ENCODE measurements at regions not wholly inside any gene's neighbourhood (a gene's known extent, or its start where the extent isn't known, plus 50 kb on each side); places are given as distances from the start of the nearest gene placed in this dataset.

DNA sequence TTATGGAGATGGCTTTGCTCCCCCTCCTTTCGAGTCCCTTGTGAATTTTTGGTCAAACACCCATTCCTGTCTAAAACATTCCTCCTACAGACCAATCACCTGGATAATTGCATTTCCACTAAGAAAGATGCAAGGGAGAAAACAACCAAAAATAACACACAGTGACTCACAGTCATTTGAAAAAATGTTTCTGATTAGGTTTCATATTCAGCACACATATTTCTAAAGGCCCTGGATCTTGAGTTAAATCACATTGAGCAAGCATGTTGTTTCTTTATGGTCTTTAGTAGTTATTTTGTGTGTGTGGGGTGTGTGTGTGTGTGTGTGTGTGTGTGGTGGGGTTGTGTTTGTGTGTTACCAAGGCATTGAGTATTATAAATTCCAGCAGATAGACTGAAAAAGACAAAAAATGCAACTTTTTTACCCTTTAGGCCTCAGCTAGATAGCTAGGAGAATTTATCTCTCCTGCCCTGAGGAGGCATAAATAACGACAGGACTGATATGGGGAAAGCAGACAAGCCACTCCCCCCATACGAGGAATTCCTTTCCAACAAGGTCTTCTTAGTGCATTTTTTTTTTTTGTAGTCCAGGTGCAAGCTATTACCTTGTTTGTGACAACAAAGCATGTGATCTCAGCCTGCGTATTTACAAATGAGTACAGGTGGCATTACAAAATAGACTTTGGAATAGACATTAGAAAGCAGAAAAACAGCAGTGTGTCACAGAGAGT is 265.4 kb upstream of the ADGRL3 start:
- H3K23ac ChIP-seq (ENCODE audit: insufficient read length) = no peak overlapping the region
- H3K9ac ChIP-seq (replicated peaks in 1 of 4; ENCODE audit: extremely low read depth in 1 of 4, low read depth in 3 of 4, low read length in 3 of 4) = no peak overlapping the region
- POLR2A ChIA-PET (ENCODE audit: partially characterized antibody) = interaction anchor here (0.6 kb wide), 1 partner anchor 650 kb away, joined by 3 read pairs; no protein-coding TSS in a partner anchor
- CTCF ChIA-PET (ENCODE audit: partially characterized antibody) = interaction anchor here (0.6 to 1.0 kb wide), 2 partner anchors 129 to 358 kb away, joined by 3 read pairs; no protein-coding TSS in a partner anchor
- no peaks in the 10 kb centered on the region for H3K79me1 ChIP-seq (ENCODE audit: low read depth, low read length)
- no peaks in the 10 kb centered on the region for H4K20me1 ChIP-seq (replicated peaks in 1 of 2; ENCODE audit: control insufficient read depth in 1 of 2, insufficient read depth in 2 of 2, low read length in 2 of 2)
- no peak overlapping the region for H2AFZ ChIP-seq (ENCODE audit: low read length)
- H3K27ac ChIP-seq (ENCODE audit: low read depth, low read length) = no peak overlapping the region
- H2BK12ac ChIP-seq (ENCODE audit: low read depth, low read length) = no peak overlapping the region
- 76% methylated on average over 4 of the region's 4 CpGs; no CpG with 5 or more reads in 1 of the 2 experiments for WGBS, 2 experiments (ENCODE audit: extremely low coverage in 1 of 2, insufficient coverage in 1 of 2, insufficient read length in 1 of 2, insufficient replicate concordance in 2 of 2, low coverage in 1 of 2, low lambda C conversion rate in 2 of 2, missing lambda C conversion rate in 1 of 2)
- H3K27me3 ChIP-seq (replicated peaks in 1 of 4; ENCODE audit: control insufficient read depth in 3 of 4, extremely low read depth in 1 of 4, insufficient read depth in 3 of 4, low read length in 3 of 4) = no peaks in the 10 kb centered on the region
- H2BK15ac ChIP-seq (ENCODE audit: low read length) = no peak overlapping the region
- H4K91ac ChIP-seq (replicated peaks; ENCODE audit: insufficient read length, low read length) = no peak overlapping the region
- no peak overlapping the region for H3K14ac ChIP-seq (ENCODE audit: insufficient read length)
- H4K5ac ChIP-seq (ENCODE audit: insufficient read length, low read depth, low read length) = no peak overlapping the region
- H3K4me1 ChIP-seq (replicated peaks in 1 of 4; ENCODE audit: control insufficient read depth in 3 of 4, insufficient read depth in 4 of 4, low read length in 3 of 4) = no peaks in the 10 kb centered on the region
- H3K4me3 ChIP-seq (ENCODE audit: extremely low read depth in 1 of 4, insufficient read depth in 2 of 4, low read depth in 3 of 4, low read length in 4 of 4) = no peak overlapping the region
- H2BK20ac ChIP-seq (ENCODE audit: low read length) = no peak overlapping the region
- H3K56ac ChIP-seq (replicated peaks; ENCODE audit: insufficient read length, low read depth, low read length) = no peak overlapping the region
- no peak for DNase-seq (ENCODE audit: low read depth in 1 of 2, low spot score in 2 of 2)
- no peak for TF ChIP-seq EZH2 (IDR thresholded peaks at IDR 0.05; ENCODE audit: low read depth, low read length, severe bottlenecking)
- TF ChIP-seq HDAC2 (IDR thresholded peaks at IDR 0.05; ENCODE audit: borderline replicate concordance in 1 of 2, low read depth in 2 of 2, low read length in 2 of 2) = no peak
- TF ChIP-seq, protein P1, sequence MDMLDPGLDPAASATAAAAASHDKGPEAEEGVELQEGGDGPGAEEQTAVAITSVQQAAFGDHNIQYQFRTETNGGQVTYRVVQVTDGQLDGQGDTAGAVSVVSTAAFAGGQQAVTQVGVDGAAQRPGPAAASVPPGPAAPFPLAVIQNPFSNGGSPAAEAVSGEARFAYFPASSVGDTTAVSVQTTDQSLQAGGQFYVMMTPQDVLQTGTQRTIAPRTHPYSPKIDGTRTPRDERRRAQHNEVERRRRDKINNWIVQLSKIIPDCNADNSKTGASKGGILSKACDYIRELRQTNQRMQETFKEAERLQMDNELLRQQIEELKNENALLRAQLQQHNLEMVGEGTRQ (IDR thresholded peaks at IDR 0.05; ENCODE audit: low read length) = no peak
- no peak for TF ChIP-seq TAF7 (optimal IDR thresholded peaks at IDR 0.05; ENCODE audit: borderline replicate concordance, low read depth, low read length)
- no peak for TF ChIP-seq RXRA (IDR thresholded peaks at IDR 0.05; ENCODE audit: insufficient read depth, low read depth, low read length)
- no peak for TF ChIP-seq FOSL1 (IDR thresholded peaks at IDR 0.05; ENCODE audit: insufficient read depth, low read depth, low read length)
- TF ChIP-seq YY1 (IDR thresholded peaks at IDR 0.05; ENCODE audit: low read depth, low read length) = no peak
- H3K36me3 ChIP-seq (ENCODE audit: control insufficient read depth in 2 of 4, insufficient read depth in 4 of 4, low read length in 3 of 4) = no peaks in the 10 kb centered on the region
- H3K4ac ChIP-seq (replicated peaks; ENCODE audit: insufficient read length, low read depth, low read length) = no peak overlapping the region
- H4K8ac ChIP-seq (ENCODE audit: extremely low read depth, insufficient read depth, low read length) = no peak overlapping the region
- H2AK5ac ChIP-seq (ENCODE audit: low read depth, low read length) = no peak overlapping the region
- no peak for FAIRE-seq
- no peaks in the 10 kb centered on the region for H3K9me3 ChIP-seq (ENCODE audit: insufficient read depth in 2 of 2, low read depth in 1 of 2, low read length in 1 of 2)
- no peak overlapping the region for H2BK5ac ChIP-seq (ENCODE audit: low read depth, low read length)
- no peak overlapping the region for H2BK120ac ChIP-seq (replicated peaks; ENCODE audit: low read depth, low read length)
- no peaks in the 10 kb centered on the region for H3K23me2 ChIP-seq (ENCODE audit: low read depth, low read length)
- H3K79me2 ChIP-seq (ENCODE audit: control insufficient read depth in 1 of 2, insufficient read depth in 2 of 2, low read length in 2 of 2) = no peaks in the 10 kb centered on the region
- H3K4me2 ChIP-seq (ENCODE audit: insufficient read depth in 1 of 2, low read depth in 2 of 2, low read length in 2 of 2) = no peak overlapping the region
- H3K18ac ChIP-seq (ENCODE audit: extremely low read depth, low read length) = no peak overlapping the region
